Activated CD4-positive, CD25-positive, alpha-beta regulatory T cell treated with anti-CD3 and anti-CD28 coated beads, Interleukin-2, amount 50 U/mL, for 72 hours (primary cell): ENCODE measurements at regions not wholly inside any gene's neighbourhood (a gene's known extent, or its start where the extent isn't known, plus 50 kb on each side); places are given as distances from the start of the nearest gene placed in this dataset.

Experiments used
- DNase-seq: peaks from one replicate; pipeline ENCODE4 v3.0.0; 2021

DNA sequence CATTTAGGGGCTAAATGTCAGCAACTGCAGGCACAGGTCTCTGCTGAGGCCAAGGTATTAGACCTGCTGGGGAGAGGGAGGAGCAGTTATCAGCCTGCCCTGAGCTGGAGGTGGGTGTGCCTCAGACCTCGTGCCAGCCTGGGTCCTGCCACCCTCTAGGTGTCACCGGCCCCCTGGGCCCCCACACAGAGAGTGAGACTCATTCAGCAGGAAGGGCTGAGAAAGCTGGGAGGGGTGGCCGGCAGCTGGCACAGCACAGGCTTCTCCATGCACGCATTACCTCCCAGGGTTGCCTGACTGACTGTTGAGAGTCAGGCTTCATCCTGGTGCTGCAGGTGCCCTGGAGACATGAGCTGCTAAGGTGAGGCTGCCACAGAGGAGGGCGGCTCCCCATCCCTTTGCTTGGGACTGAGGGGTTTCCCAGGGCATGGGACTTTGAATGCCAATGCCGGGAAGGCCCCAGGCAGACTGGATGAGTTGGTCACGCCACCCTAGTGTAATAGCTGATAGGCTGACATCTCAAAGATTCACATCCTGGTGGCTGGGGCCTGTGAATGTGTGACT is 75.3 kb upstream of the C14orf180 start:
- DNase-seq, result no peak

DNA sequence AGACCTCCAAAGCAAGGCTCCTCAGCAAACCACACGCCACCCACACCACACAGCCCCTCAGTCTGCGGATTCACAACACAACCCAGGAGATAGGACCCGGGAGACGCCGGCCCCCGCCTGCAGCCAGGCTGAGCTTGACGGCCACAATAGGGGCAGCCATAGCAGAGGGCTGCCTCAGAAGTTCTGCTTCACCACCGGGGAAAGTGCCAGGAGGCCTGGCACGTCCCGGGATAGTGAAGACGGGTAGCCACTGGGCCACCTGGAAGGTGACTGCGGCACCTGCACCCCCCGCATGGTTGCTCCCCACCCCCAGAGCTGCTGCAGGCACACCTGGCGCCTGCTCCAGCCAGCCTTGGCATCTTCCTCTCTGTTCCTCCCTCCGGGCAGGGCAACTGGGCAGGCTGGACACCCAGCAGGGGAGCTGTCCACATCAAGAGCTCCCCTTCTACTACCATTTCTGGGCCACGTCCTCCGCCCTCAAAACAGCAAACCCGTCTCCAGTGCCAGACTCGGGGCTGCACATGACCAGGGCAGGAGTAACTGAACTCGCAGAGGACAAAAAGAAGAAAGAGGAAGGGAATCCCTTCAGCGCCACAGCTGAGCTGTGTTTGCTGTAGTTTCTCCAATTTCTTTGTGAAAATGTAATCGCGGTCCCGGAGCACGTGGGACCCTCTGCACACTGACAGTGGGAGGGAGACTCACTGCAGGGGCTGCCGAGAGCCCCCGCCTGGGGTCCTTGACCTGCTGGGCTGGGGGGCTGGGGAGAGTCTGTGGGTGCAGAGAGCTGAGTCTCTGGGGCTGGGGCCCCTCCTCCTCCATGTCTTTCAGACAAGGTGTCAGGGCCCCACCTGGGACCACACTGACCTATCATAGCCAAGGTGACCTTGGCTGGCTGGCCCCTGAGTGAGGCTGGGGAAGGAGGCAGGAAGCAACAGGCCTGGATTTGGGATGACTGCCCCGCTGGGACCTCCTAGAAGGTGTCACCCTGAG is 74.2 kb upstream of the C14orf180 start:
- DNase-seq, result no peak

DNA sequence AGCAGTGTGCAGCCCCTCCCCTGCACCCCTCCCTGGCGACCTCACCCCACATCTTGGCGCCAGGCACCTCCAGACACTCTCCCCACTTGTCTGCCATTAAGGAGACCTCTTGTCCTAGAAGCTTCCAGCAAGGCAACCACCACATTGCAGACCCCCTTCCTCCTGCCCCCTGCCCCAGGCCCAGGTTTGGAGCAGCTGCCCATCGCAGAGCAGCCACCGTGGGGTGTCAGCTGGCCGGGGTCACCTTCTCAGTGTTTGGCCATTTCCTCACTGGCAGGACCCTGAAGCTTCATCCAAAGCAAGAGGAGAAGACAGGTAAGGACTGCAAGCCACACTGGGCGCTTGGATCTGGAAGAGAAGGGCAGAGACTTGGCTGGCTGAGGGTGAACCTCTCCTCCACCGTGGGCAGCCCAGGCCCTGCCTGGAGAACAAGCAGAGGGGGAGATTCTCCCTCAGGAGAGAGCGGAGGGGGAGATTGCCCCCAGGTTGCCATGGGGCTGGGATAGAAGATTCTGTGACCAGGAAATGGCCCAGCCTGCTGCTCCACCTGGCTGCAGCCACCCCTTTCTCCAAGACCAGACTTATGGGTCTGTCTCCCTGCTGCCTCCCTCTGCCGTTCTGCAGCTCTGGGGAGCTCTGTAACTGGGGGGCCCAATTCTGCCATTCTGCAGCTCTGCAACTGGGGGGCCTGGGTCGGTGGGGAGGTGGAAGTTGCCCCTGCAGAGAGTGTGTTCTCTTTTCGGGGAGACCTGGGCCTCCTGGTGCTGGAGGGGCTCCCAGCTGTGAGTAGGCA is 72.9 kb upstream of the C14orf180 start:
- DNase-seq, result no peak

DNA sequence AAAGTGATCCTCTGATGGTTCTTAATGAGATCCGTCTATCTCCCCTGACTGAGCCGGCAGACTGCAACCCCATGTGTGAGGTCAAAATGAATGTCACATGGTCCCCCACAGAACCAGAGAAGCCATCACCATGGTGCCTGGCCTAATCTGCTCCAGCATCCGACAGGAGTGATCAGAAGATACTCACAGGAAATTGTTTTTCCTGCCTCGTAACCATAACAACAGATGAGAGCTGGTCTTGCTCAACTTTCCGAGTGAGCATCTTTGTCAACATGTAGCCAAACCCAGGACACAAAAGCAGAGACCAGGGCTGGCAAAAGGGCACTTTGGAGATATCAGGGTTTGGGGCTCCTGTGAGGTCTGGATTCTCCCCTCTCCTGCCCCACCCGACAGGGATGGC is 72.1 kb upstream of the C14orf180 start:
- DNase-seq, result no peak

DNA sequence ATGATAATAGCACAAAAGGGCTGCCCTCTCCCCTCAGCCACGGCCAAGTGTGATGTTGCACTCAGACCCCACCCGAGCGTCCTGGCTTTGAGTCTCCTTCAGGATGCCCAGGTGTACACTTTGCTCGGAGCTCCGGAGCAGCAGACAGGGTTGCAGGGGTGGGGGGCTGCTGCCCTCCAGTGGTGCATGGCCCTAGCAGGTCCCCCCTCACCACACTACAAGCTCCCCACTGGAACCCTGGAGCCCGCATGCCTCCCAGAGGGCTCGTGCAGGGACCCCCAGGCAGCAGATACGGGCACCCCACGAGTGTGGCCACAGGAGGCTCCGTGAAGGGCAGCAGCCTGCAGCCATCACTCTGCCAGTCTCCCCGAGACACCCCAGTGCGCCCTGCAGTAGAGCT is 69.9 kb upstream of the C14orf180 start:
- no peak for DNase-seq

DNA sequence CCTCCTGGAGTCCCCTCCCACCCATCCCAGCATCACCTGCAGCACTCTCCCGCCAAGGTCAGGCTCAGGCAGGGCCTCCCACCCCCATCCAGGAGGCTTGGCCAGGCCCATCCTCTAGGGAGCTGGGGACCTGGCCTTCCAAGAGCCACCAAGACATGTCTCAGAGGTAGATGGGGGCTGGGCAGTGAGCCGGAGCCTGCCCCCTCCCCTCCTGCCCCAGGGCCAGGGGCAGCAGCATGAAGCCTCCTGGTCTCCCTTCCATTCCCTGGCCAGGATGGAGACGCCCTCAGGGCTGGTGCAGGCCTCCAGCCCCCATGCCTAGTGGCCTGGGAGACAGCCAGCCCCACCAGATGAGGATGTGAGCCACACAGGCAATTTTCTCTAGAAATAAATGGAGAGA is 69.3 kb upstream of the C14orf180 start:
- DNase-seq, result no peak

DNA sequence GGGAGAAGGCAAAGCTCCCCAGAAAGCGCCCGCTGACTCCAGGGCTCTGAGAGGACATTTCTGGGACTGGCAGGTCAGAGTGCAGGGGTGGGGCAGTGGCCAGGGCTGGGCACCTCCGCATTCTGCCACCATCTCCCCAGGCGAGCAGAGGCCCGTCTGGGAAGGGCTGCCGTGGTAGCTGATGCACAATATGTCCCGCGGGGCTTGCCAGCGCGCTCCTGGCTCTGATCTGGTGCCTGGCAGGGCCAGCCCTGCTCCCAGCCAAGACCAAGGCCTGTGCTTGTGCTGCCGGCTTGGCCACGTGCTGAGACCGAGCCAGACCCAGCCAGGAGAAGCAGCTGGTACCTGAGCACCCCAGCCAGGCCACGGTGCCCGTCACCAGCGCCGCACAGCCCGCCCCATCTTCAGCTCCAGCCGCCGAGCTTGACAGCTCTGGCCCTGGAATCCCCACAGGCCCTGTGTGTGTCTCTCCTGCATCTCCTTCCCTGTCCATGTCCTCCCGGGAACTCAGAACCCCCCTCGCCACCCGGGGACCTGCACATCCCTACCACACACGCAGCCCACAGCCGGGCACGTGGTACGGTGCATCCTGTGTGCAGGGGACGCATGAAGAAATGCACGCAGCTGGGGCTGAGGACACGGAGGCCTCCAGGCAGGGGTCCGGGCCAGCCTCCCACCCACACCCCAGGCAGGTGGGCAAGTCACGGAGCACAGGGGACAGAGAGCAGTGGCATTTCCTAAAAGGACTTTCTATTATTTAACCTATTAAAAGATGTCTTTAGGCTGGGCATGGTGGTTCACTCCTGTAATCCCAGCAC is 68.6 kb upstream of the C14orf180 start:
- no peak for DNase-seq

DNA sequence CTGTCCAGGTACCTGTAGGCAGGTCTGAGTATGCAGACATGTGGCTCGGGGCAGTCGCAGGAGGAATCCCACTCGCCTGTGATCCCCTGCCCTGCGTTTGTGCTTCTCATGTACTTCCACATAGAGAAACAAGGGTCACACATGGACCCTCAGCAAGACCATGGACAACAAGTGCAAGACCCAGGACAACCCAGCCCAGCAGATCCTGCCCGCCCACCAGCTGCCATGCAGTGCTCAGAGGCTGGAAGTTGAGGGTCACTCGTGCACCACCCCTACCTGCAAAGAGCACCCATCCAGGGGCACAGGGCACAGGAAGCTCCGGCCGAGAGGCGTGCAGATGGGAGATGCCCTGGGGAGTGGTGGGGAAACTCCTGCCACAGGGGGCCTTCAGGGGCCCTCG is 67.5 kb upstream of the C14orf180 start:
- DNase-seq, result no peak

DNA sequence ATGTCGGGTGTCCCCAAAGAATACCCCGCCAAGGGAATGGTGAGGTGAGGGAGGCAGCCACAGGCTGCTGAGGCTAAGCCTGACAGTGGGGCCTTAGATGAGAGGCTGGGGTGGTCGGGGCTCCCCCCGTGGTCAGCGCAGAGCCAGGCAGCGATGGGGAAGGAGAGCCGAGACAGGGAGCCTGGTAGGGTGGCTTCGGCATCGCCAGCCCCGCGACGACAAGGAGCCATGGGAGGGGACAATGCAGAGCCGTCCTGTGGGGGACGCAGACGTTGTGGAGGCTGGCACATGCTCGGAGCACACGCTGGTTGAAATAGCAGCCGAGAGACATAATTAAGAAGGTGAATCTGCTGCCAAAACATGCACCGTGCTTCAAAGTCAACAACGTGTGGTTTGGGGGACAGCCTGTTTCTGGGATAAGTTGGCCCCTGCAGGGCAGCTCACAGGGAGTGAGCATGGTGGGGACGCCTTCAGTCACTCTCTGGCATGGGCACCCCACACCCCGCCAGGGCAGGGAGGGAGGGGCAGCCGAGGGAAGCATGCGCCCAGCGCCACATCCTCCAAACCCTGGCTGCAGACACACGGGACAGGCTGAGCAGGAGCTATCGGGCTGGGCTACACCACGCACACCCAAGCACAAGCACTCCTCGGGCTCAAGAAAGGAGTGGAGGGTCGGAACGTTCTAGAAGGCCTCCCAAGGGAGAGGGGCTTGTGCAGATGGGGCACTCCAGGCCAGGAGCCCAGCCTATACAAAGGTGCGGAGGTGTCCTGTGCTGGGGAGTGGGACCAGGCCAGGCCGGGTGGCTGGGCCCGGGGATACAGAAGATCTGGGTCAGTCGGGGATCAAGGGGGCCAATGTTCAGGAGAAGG is 66.6 kb upstream of the C14orf180 start:
- no peak for DNase-seq

DNA sequence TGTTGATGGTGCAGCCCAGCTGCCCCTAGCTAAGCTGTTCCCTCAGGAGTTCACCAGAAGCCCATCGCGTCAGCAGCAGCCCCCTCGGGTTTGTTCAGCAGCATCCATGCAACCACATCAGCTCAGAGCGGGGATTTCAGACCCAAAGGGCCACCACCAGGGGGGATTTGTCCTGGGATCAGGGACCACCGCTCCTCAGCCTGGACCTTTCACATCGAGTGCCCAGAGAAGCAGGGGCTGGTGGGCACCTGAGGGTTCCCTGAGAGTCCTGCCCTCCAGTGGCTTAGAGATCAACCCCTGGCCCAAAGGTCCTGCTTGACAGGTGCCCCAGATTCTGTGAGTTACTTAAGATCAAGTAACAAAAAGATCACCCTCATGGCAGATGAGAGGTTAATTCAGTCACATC is 65.9 kb upstream of the C14orf180 start:
- DNase-seq, result no peak

DNA sequence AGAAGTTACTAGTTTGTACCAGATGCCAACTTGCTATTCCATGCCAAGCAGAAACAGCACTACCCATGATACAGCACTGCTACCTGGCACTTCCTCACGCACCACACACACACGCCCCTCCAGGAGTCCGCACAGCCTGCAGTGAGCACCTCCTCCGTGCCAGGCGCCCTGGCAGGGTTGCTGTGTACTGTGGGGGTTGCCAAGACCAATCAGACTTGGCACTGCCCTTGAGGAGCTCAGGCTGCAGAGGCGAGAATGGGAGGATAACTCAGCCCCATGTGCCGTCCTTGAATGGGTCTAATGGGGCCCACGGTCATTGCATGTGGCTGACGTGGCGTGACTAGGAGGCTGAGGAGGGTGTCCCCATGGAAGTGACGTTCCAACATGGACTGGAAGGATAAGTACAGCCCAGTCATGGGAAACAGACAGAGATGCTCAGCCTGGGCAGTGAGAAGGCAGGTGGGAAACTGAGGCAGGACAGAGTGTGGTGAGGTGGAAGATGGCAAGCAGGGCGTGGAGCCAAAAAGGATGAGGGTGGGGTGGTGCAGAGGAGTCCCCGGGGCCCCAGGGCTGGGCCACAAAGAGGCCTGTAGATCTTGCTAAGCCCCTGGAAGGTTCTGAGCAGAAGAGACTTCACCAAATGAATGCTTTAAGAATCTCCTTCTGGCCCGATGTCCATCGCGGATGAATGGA is 65.3 kb upstream of the C14orf180 start:
- no peak for DNase-seq

DNA sequence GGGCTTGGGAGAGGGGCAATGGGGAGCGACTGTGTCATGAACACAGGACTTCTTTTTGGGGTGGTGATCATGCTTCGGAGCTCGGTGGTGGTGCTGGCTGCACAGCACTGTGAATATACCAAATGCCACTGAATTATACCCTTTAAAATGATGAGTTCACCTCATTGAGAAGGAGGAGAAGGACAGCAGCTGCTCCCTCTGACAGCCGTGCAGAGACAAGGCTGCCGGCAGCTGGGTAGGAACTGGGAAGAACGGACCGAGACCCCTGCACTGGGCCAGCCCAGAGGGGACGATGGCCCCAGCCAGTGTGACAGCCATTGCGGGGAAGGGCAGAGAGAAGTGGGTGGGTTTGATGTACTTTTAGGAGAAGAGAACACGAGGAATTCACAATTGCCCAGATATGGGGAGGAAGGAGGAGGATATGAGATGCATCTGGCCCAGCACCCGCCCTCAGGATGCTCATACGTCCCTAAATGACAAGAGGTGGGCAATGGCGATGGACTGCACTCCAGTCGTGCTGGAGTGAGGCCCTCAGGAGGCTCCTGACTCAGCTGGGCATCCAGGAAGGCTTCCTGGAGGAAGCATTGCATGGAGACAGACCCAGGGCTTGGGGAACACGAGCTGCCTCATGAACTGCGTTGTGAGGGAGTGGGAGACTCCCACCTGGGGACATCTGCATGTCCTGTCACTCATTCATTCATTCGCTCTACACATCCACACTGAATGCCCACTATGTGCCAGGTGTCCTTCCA is 64.3 kb upstream of the C14orf180 start:
- DNase-seq, result no peak

DNA sequence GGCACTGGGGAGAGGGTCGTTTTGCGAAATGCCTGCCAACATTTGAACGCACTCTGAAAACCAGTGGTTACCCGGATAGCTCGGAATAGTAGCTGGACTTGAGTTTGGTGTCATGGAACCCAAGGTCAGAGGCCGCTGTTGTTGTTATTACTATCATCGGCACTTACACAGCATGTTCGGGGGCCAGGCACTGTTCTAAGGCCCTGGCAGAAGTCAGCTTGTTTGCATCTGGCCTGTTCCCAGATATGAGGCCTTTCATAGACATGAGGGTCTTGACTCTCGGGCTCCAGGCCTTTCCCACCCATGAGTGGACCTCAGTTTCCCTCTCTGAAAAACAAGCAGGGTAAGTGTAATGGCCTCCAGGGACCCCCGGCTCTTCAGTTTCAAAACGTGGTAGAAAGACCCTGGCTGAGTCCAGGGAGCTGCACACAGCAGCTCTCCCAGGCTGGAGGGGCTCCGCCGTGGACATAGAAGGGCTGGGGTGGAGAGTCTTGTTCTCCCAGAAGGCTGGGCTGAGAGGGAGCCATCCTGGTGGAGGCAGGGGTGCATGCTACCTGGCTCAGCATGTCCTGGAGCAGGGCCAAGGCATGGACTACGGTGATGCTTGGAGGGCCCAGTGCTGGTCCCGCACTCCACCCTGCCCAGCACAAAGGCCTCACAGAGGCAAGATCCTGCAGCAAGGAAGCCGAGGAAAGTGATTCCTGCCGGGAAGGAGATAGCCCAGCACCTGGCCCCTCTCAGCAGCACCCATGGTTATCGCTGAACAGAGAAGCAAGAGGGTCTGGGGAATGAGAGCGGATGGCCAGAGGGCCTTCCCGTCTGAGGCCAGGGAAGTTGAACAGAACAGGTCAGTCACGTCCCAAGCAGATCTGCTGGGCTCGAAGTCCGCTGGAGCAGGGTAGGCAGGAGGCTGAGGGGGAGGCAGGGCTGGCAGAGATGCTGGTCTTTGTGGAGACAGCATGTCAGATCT is 63.5 kb upstream of the C14orf180 start:
- no peak for DNase-seq

DNA sequence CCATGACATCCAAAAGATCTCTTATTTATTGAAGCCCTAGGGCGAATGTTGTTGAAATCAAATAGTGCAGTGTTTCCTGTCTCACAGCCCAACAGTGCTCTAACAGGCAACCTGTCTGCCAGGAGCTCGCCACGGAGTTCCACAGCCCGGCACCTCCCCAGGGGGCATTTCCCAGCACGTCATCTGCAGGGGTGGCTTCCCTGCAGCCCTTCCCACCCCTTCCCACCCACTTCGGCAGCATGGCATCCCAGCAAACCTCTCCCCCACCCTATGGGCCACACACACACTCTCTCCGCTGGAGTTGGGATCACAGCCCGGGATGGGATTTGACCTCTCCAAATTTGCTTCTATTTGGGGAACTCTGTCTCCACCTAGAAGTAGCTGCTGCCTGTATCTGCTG is 62.7 kb upstream of the C14orf180 start:
- no peak for DNase-seq

DNA sequence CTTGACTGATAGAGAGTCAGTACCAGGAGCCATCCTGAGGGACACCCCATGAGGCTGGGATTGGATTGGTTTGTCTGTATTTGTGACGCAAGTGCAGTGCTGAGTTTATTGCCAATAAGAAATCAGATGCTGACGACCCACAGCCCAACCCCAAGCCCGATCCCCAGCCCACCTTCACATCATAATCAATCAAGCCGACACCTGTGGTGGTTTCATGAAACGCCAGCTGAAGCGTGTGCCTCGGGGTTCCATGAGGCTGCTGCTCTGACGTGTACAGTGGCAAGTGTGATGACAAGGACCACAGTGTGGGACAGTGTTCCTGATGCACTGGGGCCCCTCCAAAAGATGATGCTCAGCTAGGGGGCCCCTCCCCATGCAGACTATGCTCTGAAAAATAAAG is 62.1 kb upstream of the C14orf180 start:
- no peak for DNase-seq

DNA sequence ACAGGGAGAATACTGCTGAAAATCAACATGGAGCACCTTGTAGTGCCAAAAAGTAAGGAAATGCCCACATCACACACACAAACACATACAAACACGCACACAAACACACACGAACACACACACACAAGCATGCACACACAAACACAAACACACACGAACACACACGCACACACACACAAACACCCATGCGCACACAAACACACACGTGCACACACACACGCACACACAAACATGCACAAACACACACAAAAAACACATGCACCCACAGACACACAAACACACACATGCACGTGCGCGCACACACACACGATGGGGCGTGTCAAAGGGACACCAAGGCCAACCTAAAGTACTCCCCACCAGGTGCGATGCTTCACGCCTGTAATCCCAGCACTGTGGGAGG is 61.7 kb upstream of the C14orf180 start:
- DNase-seq, result no peak

DNA sequence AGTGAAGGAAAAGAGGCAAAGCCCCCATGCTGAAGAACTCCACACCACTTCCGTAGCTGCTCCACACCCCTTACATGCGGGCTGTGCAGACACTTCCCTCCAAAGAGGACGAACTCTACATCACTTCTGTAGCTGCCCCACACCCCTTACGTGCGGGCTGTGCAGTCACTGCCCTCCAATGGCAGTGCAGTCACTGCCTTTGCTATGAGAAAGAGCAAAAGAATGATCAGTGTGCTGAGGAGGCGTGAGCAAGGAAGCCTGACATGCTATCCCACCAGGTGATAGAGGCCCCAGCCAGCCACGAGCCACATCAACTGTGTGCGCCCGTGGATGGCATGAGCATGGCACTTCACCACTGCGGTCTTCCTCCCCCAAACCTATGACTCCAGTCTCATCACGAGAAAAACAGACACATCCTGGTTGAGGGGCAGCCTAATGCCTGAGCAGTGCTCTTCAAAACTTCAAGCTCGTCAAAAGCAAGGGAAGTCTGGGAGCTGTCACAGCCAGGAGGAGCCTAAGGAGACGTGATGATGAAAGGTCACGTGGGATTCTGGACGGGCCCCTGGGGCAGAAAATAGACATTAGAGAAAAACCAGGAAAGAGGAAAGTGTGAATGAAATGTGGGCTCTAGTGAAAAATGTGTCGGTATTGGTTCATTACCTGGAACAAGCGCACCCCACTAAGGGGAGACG is 60.8 kb upstream of the C14orf180 start:
- no peak for DNase-seq

DNA sequence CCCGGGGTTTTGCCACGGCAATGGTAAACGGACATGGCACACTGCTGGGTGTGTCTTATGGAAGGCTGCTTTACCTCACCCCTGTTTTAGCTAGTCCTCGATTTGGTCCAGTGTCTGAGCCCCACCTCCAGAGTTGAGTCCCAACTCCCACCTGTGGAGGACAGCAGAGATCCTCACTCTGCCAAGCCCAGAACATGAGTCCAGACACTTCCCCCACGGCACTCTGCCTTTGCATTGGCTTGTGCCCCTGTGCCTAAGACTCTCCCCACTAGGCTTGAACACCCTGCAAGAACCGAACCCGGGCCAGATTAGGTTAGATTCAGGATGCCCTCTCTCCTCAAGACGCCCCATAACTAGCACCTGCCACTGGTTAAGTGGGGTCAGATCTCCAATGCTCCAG is 59.8 kb upstream of the C14orf180 start:
- DNase-seq, result no peak
